Adipocyte (in vitro differentiated cells): ENCODE measurements at regions not wholly inside any gene's neighbourhood (a gene's known extent, or its start where the extent isn't known, plus 50 kb on each side); places are given as distances from the start of the nearest gene placed in this dataset.

Source experiments
- DNase-seq: peaks from one replicate; pipeline ENCODE4 v3.0.0-alpha.2; 2015; ENCODE audit warnings: low read depth
- H3K27me3 ChIP-seq: replicated peaks from 2 replicates; pipeline ENCODE4 v1.7.0; 2013; ENCODE audit warnings: mild to moderate bottlenecking, low read length, moderate library complexity; ENCODE audit not compliant: control insufficient read depth, insufficient read depth
- H3K36me3 ChIP-seq: 2 replicates; pipeline ENCODE4 v1.7.0; 2013; ENCODE audit warnings: low read length, mild to moderate bottlenecking, moderate library complexity; ENCODE audit not compliant: control insufficient read depth, insufficient read depth, severe bottlenecking
- H3K4me1 ChIP-seq: 2 replicates; pipeline ENCODE4 v1.7.0; 2013; ENCODE audit warnings: mild to moderate bottlenecking, low read length, moderate library complexity; ENCODE audit not compliant: control insufficient read depth, insufficient read depth
- H3K4me3 ChIP-seq: 2 replicates; pipeline ENCODE4 v1.7.0; 2013; ENCODE audit warnings: mild to moderate bottlenecking, low read length, moderate library complexity
- H3K9ac ChIP-seq: 2 replicates; pipeline ENCODE4 v1.7.0; 2013; ENCODE audit warnings: mild to moderate bottlenecking, low read length, moderate library complexity
- H3K9me3 ChIP-seq: 2 replicates; pipeline ENCODE4 v1.7.0; 2013; ENCODE audit warnings: mild to moderate bottlenecking, low read length, moderate library complexity; ENCODE audit not compliant: control insufficient read depth

- H3K4me3 ChIP-seq: no peak overlapping the region
- no peak for DNase-seq
- no peak overlapping the region for H3K9ac ChIP-seq
- H3K36me3 ChIP-seq: no peaks in the 10 kb centered on the region
- peaks cover 6% of the 10 kb centered on the region for H3K27me3 ChIP-seq
- H3K4me1 ChIP-seq: no peaks in the 10 kb centered on the region
- no peaks in the 10 kb centered on the region for H3K9me3 ChIP-seq
Measured at GRCh38 chr2:6516674-6517073, 349.0 kb downstream of the CMPK2 start.

- Histone ChIP-seq H3K4me3 (no peak overlapping the region), H3K4me1 (no peaks in the 10 kb centered on the region), H3K36me3 (no peaks in the 10 kb centered on the region), H3K27me3 (no peaks in the 10 kb centered on the region), H3K9me3 (no peaks in the 10 kb centered on the region), H3K9ac (no peak overlapping the region)
- DNase-seq: no peak
Measured at GRCh38 chr2:6518361-6518760, 347.3 kb downstream of the CMPK2 start.

GRCh38 chr2:6523476-6523875, 342.2 kb downstream of the CMPK2 start:
- Histone ChIP-seq H3K4me1 (no peaks in the 10 kb centered on the region), H3K36me3 (no peaks in the 10 kb centered on the region), H3K9me3 (no peaks in the 10 kb centered on the region), H3K27me3 (peaks cover 9% of the 10 kb centered on the region), H3K4me3 (no peak overlapping the region), H3K9ac (no peak overlapping the region)
- no peak for DNase-seq

- peak; percentile 38 for DNase-seq
- peaks cover 9% of the 10 kb centered on the region for H3K27me3 ChIP-seq
- H3K9ac ChIP-seq: no peak overlapping the region
- H3K4me3 ChIP-seq: no peak overlapping the region
- H3K9me3 ChIP-seq: no peaks in the 10 kb centered on the region
- no peaks in the 10 kb centered on the region for H3K4me1 ChIP-seq
- H3K36me3 ChIP-seq: no peaks in the 10 kb centered on the region
Measured at GRCh38 chr2:6524691-6525474, 340.8 kb downstream of the CMPK2 start.

GRCh38 chr2:6525475-6525964, 340.2 kb downstream of the CMPK2 start:
- H3K4me3 ChIP-seq: no peak overlapping the region
- no peak overlapping the region for H3K9ac ChIP-seq
- peaks cover 9% of the 10 kb centered on the region for H3K27me3 ChIP-seq
- no peaks in the 10 kb centered on the region for H3K9me3 ChIP-seq
- no peak for DNase-seq
- H3K36me3 ChIP-seq: no peaks in the 10 kb centered on the region
- no peaks in the 10 kb centered on the region for H3K4me1 ChIP-seq

- no peaks in the 10 kb centered on the region for H3K36me3 ChIP-seq
- DNase-seq: no peak
- peaks cover 9% of the 10 kb centered on the region for H3K27me3 ChIP-seq
- H3K4me3 ChIP-seq: no peak overlapping the region
- H3K9ac ChIP-seq: no peak overlapping the region
- H3K9me3 ChIP-seq: no peaks in the 10 kb centered on the region
- H3K4me1 ChIP-seq: no peaks in the 10 kb centered on the region
Measured at GRCh38 chr2:6526093-6526824, 339.4 kb downstream of the CMPK2 start.

GRCh38 chr2:6531304-6531703, 334.4 kb downstream of the CMPK2 start:
- no peak overlapping the region for H3K4me3 ChIP-seq
- DNase-seq: no peak
- H3K27me3 ChIP-seq: no peaks in the 10 kb centered on the region
- no peaks in the 10 kb centered on the region for H3K4me1 ChIP-seq
- H3K9me3 ChIP-seq: no peaks in the 10 kb centered on the region
- no peak overlapping the region for H3K9ac ChIP-seq
- H3K36me3 ChIP-seq: no peaks in the 10 kb centered on the region

GRCh38 chr2:6535572-6535971, 330.1 kb downstream of the CMPK2 start:
- Histone ChIP-seq H3K9ac (no peak overlapping the region), H3K4me1 (no peaks in the 10 kb centered on the region), H3K36me3 (no peaks in the 10 kb centered on the region), H3K4me3 (no peak overlapping the region), H3K9me3 (no peaks in the 10 kb centered on the region), H3K27me3 (no peaks in the 10 kb centered on the region)
- no peak for DNase-seq

GRCh38 chr2:6538607-6539006, 327.1 kb downstream of the CMPK2 start:
- Histone ChIP-seq H3K27me3 (no peaks in the 10 kb centered on the region), H3K4me1 (no peaks in the 10 kb centered on the region), H3K9ac (no peak overlapping the region), H3K9me3 (no peaks in the 10 kb centered on the region), H3K36me3 (no peaks in the 10 kb centered on the region), H3K4me3 (no peak overlapping the region)
- DNase-seq: no peak

- Histone ChIP-seq H3K27me3 (no peaks in the 10 kb centered on the region), H3K9ac (no peak overlapping the region), H3K4me1 (no peaks in the 10 kb centered on the region), H3K9me3 (peaks cover 2% of the 10 kb centered on the region), H3K4me3 (no peak overlapping the region), H3K36me3 (no peaks in the 10 kb centered on the region)
- DNase-seq: no peak
Measured at GRCh38 chr2:6545336-6545735, 320.4 kb downstream of the CMPK2 start.

GRCh38 chr2:6545795-6546194, 319.9 kb downstream of the CMPK2 start:
- H3K9me3 ChIP-seq: peaks cover 6% of the 10 kb centered on the region
- H3K9ac ChIP-seq: no peak overlapping the region
- H3K4me3 ChIP-seq: no peak overlapping the region
- DNase-seq: no peak
- no peaks in the 10 kb centered on the region for H3K27me3 ChIP-seq
- H3K36me3 ChIP-seq: no peaks in the 10 kb centered on the region
- H3K4me1 ChIP-seq: no peaks in the 10 kb centered on the region
